ENCODE measurements at regions not wholly inside any gene's neighbourhood (a gene's known extent, or its start where the extent isn't known, plus 50 kb on each side); places are given as distances from the start of the nearest gene placed in this dataset.
"Not testable (repeated sequence)": the region's sequence is repeated elsewhere in the genome, so short reads cannot be mapped to it uniquely, and the experiment has no call there.

DNA sequence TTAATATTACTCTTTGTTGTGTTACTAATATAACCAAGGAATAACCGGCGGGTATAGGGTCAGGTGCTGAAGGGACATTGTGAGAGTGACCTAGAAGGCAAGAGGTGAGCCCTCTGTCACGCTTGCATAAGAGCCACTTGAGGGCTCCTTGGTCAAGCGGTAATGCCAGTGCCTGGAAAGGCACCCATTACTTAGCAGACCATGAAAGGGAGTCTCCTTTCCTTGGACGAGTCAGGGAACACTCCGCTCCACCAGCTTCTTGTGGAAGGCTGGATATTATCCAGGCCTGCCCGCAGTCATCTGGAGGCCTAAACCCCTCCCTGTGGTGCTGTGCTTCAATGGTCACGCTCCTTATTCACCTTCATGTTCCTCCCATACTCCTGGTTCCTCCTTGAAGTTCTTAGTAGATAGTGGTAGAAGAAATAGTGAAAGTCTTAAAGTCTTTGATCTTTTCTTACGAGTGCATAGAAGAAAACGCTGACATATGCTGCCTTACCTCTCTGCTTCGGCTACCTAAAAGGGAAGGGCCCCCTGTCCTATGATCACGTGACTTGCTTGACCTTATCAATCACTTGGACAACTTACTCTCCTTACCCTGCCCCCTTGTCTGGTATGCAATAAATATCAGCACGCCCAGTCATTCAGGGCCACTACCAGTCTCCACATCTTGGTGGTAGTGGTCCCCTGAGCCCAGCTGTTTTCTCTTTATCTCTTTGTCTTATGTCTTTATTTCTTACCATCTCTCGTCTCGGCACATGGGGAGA, 59.6 kb upstream of the DMRTB1 start:
- not testable (repeated sequence) for DNase-seq

- DNase-seq, result no peak
Measured at GRCh38 chr1:53400761-53401674, 58.2 kb upstream of the DMRTB1 start.

DNA sequence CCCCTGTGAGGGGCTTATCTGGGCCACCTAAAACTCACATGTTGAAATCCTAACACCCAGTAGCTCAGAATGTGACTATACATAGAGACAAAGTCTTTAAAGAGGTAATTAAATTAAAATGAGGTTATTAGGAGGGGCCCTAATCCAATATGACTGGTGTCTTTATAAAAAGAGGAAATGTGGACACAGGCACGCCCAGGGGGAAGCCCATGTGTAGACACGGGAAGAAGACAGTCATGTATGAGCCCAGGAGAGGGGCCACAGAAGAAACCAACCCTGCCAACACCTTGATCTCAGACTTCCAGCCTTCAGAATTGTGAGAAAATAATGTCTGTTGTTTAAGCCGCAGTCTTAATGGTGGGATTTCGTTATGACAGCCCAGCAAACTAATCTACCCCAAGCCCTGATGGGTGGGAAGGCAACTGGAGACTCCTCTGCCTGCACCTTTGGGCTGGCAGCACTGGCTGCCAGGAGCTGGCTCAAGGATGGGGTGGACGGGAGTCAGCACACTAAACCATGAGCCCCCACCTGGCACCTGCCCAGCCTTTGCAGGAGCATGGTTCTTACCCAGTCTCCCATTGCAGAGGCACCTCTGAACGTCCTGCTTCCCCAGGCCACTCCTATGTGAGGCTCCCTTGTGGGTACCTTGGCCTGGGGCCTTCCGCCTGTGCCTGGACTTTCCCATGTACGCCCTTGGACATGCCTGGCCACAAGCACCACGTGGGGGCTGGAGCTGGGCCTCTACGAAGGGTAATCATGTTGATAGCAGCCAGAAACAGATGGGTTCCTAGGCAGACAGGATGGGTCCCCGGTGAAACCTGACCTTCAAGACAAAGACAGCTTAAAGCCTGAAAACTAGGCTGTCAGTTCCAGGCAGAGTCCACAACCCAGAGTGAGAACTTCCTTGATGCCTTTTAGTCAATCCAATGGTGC, 57.1 kb upstream of the DMRTB1 start:
- no peak for DNase-seq

GRCh38 chr1:53402891-53403655, 56.1 kb upstream of the DMRTB1 start:
- DNase-seq, result no peak

DNA sequence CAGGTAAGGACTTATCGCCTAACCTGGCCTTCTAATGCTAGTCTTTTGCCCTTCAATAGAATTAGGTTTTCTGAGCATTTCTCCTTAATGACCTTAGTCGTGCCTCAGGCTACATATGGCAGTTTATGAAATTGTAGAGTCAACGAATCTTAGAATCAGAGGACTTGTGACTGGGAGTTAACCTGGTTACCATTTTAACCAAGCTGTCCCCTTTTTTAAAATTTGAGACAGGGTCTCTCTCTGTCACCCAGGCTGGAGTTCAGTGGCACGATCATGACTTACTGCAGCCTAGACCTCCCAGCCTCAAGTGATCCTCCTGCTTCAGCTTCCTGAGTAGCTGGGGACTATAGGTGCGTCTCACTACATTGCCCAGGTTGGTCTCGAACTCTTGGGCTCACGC, 53.5 kb upstream of the DMRTB1 start:
- DNase-seq, result no peak

GRCh38 chr1:53406551-53407235, 52.5 kb upstream of the DMRTB1 start:
- no peak for DNase-seq

- no peak for DNase-seq
Measured at GRCh38 chr1:53408013-53408754, 51.0 kb upstream of the DMRTB1 start.

- DNase-seq, result no peak
Measured at GRCh38 chr1:53408755-53409129, 50.5 kb upstream of the DMRTB1 start.

- DNase-seq, result no peak
Measured at GRCh38 chr1:53409233-53409632, 50.0 kb upstream of the DMRTB1 start.
